HCT116 (cell line): ENCODE measurements at regions not wholly inside any gene's neighbourhood (a gene's known extent, or its start where the extent isn't known, plus 50 kb on each side); places are given as distances from the start of the nearest gene placed in this dataset.

Experiments
- EZH2 ChIP-seq: fragments of 200-600 bp; sonication (generic); IDR thresholded peaks from 2 replicates; pipeline ENCODE4 v1.6.1; 2017; ENCODE audit warnings: antibody characterized with exemption, mixed run types
- EZH2phosphoT487 ChIP-seq: fragments of 200-600 bp; IDR thresholded peaks from 2 replicates; pipeline ENCODE4 v1.6.1; 2018; ENCODE audit warnings: antibody characterized with exemption, borderline replicate concordance
- POLR2AphosphoS5 ChIP-seq: IDR thresholded peaks from 2 replicates; pipeline ENCODE4 v1.6.1; 2011; ENCODE audit warnings: mild to moderate bottlenecking, low read depth, low read length, moderate library complexity
- REST ChIP-seq: IDR thresholded peaks from 2 replicates; pipeline ENCODE4 v1.6.1; 2012; ENCODE audit warnings: low read depth
- SIN3A ChIP-seq: IDR thresholded peaks from 2 replicates; pipeline ENCODE4 v1.6.1; 2012; ENCODE audit warnings: low read depth
- SP1 ChIP-seq: IDR thresholded peaks from 2 replicates; pipeline ENCODE4 v1.6.1; 2012; ENCODE audit warnings: low read depth
- SRF ChIP-seq: IDR thresholded peaks from 2 replicates; pipeline ENCODE4 v1.6.1; 2012; ENCODE audit warnings: low read depth
- TCF7L2 ChIP-seq: IDR thresholded peaks from 2 replicates; pipeline ENCODE4 v1.7.0; 2011; ENCODE audit warnings: borderline replicate concordance, inconsistent platforms; ENCODE audit not compliant: insufficient read depth, insufficient read length; ENCODE audit errors: extremely low read depth
- TF ChIP-seq, protein P1 (sequence below), 3 experiments: fragments of 200-600 bp in 1 of 3; sonication (generic) in 1 of 3; IDR thresholded peaks in 2 of 3; conservative IDR thresholded peaks in 1 of 3; 2 replicates each; pipeline ENCODE4 v1.5.1; 2012 to 2017; ENCODE audit warnings: low read depth in 2 of 3, low read length in 2 of 3, antibody characterized with exemption in 1 of 3, borderline replicate concordance in 1 of 3, control low read depth in 1 of 3, mild to moderate bottlenecking in 1 of 3, mixed read lengths in 1 of 3, mixed run types in 1 of 3, moderate library complexity in 1 of 3; ENCODE audit not compliant: insufficient read depth in 1 of 3
- TF ChIP-seq, protein P2 (sequence below): IDR thresholded peaks from 2 replicates; pipeline ENCODE4 v1.6.1; 2012

DNA sequence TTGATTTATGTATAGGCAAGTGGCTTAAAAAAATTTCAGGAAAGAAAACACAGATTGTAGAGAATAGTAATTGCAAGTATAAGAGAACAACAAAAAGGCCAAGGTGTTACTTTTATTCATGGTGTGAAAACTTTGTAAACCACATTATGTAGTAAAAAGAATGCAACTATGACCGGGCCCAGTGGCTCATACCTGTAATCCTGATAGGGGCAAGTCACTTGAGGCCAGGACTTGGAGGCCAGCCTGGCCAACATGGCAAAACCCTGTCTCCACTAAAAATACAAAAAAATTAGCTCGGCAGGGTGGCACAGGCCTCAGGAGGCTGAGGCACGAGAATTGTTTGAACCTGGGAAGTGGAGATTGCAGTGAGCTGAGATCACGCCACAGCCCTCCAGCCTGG lies 131.7 kb downstream of the DCK start:
- TF ChIP-seq, protein P1, sequence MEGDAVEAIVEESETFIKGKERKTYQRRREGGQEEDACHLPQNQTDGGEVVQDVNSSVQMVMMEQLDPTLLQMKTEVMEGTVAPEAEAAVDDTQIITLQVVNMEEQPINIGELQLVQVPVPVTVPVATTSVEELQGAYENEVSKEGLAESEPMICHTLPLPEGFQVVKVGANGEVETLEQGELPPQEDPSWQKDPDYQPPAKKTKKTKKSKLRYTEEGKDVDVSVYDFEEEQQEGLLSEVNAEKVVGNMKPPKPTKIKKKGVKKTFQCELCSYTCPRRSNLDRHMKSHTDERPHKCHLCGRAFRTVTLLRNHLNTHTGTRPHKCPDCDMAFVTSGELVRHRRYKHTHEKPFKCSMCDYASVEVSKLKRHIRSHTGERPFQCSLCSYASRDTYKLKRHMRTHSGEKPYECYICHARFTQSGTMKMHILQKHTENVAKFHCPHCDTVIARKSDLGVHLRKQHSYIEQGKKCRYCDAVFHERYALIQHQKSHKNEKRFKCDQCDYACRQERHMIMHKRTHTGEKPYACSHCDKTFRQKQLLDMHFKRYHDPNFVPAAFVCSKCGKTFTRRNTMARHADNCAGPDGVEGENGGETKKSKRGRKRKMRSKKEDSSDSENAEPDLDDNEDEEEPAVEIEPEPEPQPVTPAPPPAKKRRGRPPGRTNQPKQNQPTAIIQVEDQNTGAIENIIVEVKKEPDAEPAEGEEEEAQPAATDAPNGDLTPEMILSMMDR (IDR thresholded peaks at IDR 0.05 in 2 of 3, conservative IDR thresholded peaks at IDR 0.05 in 1 of 3; ENCODE audit: borderline replicate concordance in 1 of 3, insufficient read depth in 1 of 3, low read depth in 2 of 3, low read length in 2 of 3) = no peak
- TF ChIP-seq TCF7L2 (no peak), EZH2 (no peak), SP1 (no peak), SRF (no peak), REST (no peak), POLR2AphosphoS5 (no peak), SIN3A (no peak), EZH2phosphoT487 (no peak)
- TF ChIP-seq, protein P2, sequence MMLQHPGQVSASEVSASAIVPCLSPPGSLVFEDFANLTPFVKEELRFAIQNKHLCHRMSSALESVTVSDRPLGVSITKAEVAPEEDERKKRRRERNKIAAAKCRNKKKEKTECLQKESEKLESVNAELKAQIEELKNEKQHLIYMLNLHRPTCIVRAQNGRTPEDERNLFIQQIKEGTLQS = no peak
